H1 (cell line): ENCODE measurements at regions not wholly inside any gene's neighbourhood (a gene's known extent, or its start where the extent isn't known, plus 50 kb on each side); places are given as distances from the start of the nearest gene placed in this dataset.

Experiments
- CTCF ChIA-PET: fragments of 300-600 bp; sonication (Branson Sonifier 250); formaldehyde crosslinking; loops from one replicate; lab custom pipeline; 2021; ENCODE audit not compliant: partially characterized antibody; lab: Charles Lee
- POLR2A ChIA-PET: fragments of 300-600 bp; sonication (Branson Sonifier 250); formaldehyde crosslinking; loops from one replicate; lab custom pipeline; 2021; ENCODE audit warnings: inconsistent platforms; ENCODE audit not compliant: partially characterized antibody; lab: Charles Lee
- DNase-seq, 2 experiments: peaks; one replicate each; pipeline versions ENCODE4 v3.0.0 to v3.0.0-alpha.2; 2010 to 2022; ENCODE audit warnings: low spot score in 2 of 2, low read depth in 1 of 2, mixed read lengths in 1 of 2
- FAIRE-seq: peaks from 2 replicates; lab custom pipeline; 2011; peaks lifted over from hg19 to GRCh38; lab: Jason Lieb, UNC
- H2AFZ ChIP-seq: 2 replicates; pipeline ENCODE4 v1.8.1; 2012; ENCODE audit warnings: low read length, inconsistent platforms
- H2AK5ac ChIP-seq: 2 replicates; pipeline ENCODE4 v1.6.1; 2013; ENCODE audit warnings: low read depth, low read length
- H2BK120ac ChIP-seq: replicated peaks from 2 replicates; pipeline ENCODE3; 2013; ENCODE audit warnings: low read depth, low read length, inconsistent platforms
- H2BK12ac ChIP-seq: 2 replicates; pipeline ENCODE4 v1.6.1; 2013; ENCODE audit warnings: low read depth, low read length
- H2BK15ac ChIP-seq: 2 replicates; pipeline ENCODE4 v1.6.1; 2013; ENCODE audit warnings: low read length
- H2BK20ac ChIP-seq: 2 replicates; pipeline ENCODE4 v1.6.1; 2013; ENCODE audit warnings: low read length
- H2BK5ac ChIP-seq: 2 replicates; pipeline ENCODE4 v1.6.1; 2013; ENCODE audit warnings: low read depth, low read length
- H3K14ac ChIP-seq: 2 replicates; pipeline ENCODE4 v1.6.1; 2013; ENCODE audit warnings: inconsistent platforms; ENCODE audit not compliant: insufficient read length
- H3K18ac ChIP-seq: 2 replicates; pipeline ENCODE4 v1.6.1; 2013; ENCODE audit warnings: low read length; ENCODE audit errors: extremely low read depth
- H3K23ac ChIP-seq: 2 replicates; pipeline ENCODE4 v1.6.1; 2013; ENCODE audit warnings: inconsistent platforms; ENCODE audit not compliant: insufficient read length
- H3K23me2 ChIP-seq: 2 replicates; pipeline ENCODE4 v1.6.1; 2013; ENCODE audit warnings: low read depth, low read length
- H3K27ac ChIP-seq: 2 replicates; pipeline ENCODE4 v1.6.1; 2011; ENCODE audit warnings: low read depth, low read length, inconsistent platforms
- H3K27me3 ChIP-seq, 4 experiments: replicated peaks in 1 of 4; 1 replicate in 1 of 4; 2 replicates in 3 of 4; pipeline versions ENCODE4 v1.6.1 to v1.8.1; 2011 to 2013; ENCODE audit warnings: low read length in 3 of 4, mild to moderate bottlenecking in 3 of 4, inconsistent platforms in 2 of 4, mixed read lengths in 2 of 4, moderate library complexity in 1 of 4; ENCODE audit not compliant: control insufficient read depth in 3 of 4, insufficient read depth in 3 of 4; ENCODE audit errors: extremely low read depth in 1 of 4
- H3K36me3 ChIP-seq, 4 experiments: 2 replicates each; pipeline versions ENCODE4 v1.6.1 to v1.8.1; 2011 to 2013; ENCODE audit warnings: mild to moderate bottlenecking in 4 of 4, low read length in 3 of 4, moderate library complexity in 2 of 4, control low read depth in 1 of 4, inconsistent platforms in 1 of 4; ENCODE audit not compliant: insufficient read depth in 4 of 4, control insufficient read depth in 2 of 4
- H3K4ac ChIP-seq: replicated peaks from 2 replicates; pipeline ENCODE3; 2013; ENCODE audit warnings: low read length, low read depth, mixed read lengths, inconsistent platforms; ENCODE audit not compliant: insufficient read length
- H3K4me1 ChIP-seq, 4 experiments: replicated peaks in 1 of 4; 1 replicate in 1 of 4; 2 replicates in 3 of 4; pipeline versions ENCODE4 v1.6.1 to v1.8.1; 2011 to 2013; ENCODE audit warnings: low read length in 3 of 4, inconsistent platforms in 2 of 4, mixed read lengths in 1 of 4; ENCODE audit not compliant: insufficient read depth in 4 of 4, control insufficient read depth in 3 of 4
- H3K4me2 ChIP-seq, 2 experiments: 2 replicates each; pipeline versions ENCODE4 v1.6.1 to v1.8.1; 2011 to 2013; ENCODE audit warnings: low read depth in 2 of 2, low read length in 2 of 2, control low read depth in 1 of 2, inconsistent platforms in 1 of 2, mild to moderate bottlenecking in 1 of 2; ENCODE audit not compliant: insufficient read depth in 1 of 2
- H3K4me3 ChIP-seq, 4 experiments: fragments of 200-600, 300-600 bp in 1 of 4; sonication (generic), shearing (Covaris generic), sonication (Bioruptor Twin) in 1 of 4; 2 replicates each; pipeline versions ENCODE4 v1.5.1 to v1.8.1; 2011 to 2016; ENCODE audit warnings: low read length in 4 of 4, low read depth in 3 of 4, control low read depth in 2 of 4, inconsistent platforms in 2 of 4, mild to moderate bottlenecking in 2 of 4, mixed read lengths in 1 of 4, moderate library complexity in 1 of 4; ENCODE audit not compliant: insufficient read depth in 2 of 4; ENCODE audit errors: extremely low read depth in 1 of 4
- H3K56ac ChIP-seq: replicated peaks from 2 replicates; pipeline ENCODE3; 2013; ENCODE audit warnings: low read depth, mild to moderate bottlenecking, mixed read lengths, low read length, inconsistent platforms; ENCODE audit not compliant: insufficient read length
- H3K79me1 ChIP-seq: 2 replicates; pipeline ENCODE4 v1.6.1; 2013; ENCODE audit warnings: low read depth, low read length, control low read depth
- H3K79me2 ChIP-seq, 2 experiments: 2 replicates each; pipeline versions ENCODE4 v1.6.1 to v1.8.1; 2012 to 2013; ENCODE audit warnings: low read length in 2 of 2, mild to moderate bottlenecking in 2 of 2, inconsistent platforms in 1 of 2; ENCODE audit not compliant: insufficient read depth in 2 of 2, control insufficient read depth in 1 of 2
- H3K9ac ChIP-seq, 4 experiments: replicated peaks in 1 of 4; 1 replicate in 1 of 4; 2 replicates in 3 of 4; pipeline versions ENCODE4 v1.6.1 to v1.8.1; 2011 to 2013; ENCODE audit warnings: low read depth in 3 of 4, low read length in 3 of 4, control low read depth in 2 of 4, mild to moderate bottlenecking in 2 of 4, moderate library complexity in 2 of 4, inconsistent platforms in 1 of 4; ENCODE audit errors: extremely low read depth in 1 of 4
- H3K9me3 ChIP-seq, 2 experiments: 2 replicates each; pipeline versions ENCODE4 v1.6.1 to v1.8.1; 2012 to 2013; ENCODE audit warnings: mild to moderate bottlenecking in 2 of 2, moderate library complexity in 2 of 2, control low read depth in 1 of 2, inconsistent platforms in 1 of 2, low read depth in 1 of 2, low read length in 1 of 2, mixed read lengths in 1 of 2; ENCODE audit not compliant: insufficient read depth in 2 of 2
- H4K20me1 ChIP-seq, 2 experiments: replicated peaks in 1 of 2; 2 replicates each; pipeline versions ENCODE3 to v1.8.1; 2011 to 2013; ENCODE audit warnings: inconsistent platforms in 2 of 2, low read length in 2 of 2, mild to moderate bottlenecking in 1 of 2; ENCODE audit not compliant: insufficient read depth in 2 of 2, control insufficient read depth in 1 of 2
- H4K5ac ChIP-seq: 2 replicates; pipeline ENCODE4 v1.6.1; 2013; ENCODE audit warnings: low read length, low read depth, mixed read lengths, inconsistent platforms; ENCODE audit not compliant: insufficient read length
- H4K8ac ChIP-seq: 2 replicates; pipeline ENCODE4 v1.8.0; 2013; ENCODE audit warnings: mild to moderate bottlenecking, moderate library complexity, low read length, inconsistent platforms; ENCODE audit not compliant: insufficient read depth; ENCODE audit errors: extremely low read depth
- H4K91ac ChIP-seq: replicated peaks from 2 replicates; pipeline ENCODE3; 2013; ENCODE audit warnings: low read length, mixed read lengths, inconsistent platforms; ENCODE audit not compliant: insufficient read length
- ATF2 ChIP-seq: IDR thresholded peaks from 2 replicates; pipeline ENCODE4 v1.6.1; 2012; ENCODE audit warnings: low read length, inconsistent platforms
- ATF3 ChIP-seq: IDR thresholded peaks from 2 replicates; pipeline ENCODE4 v1.6.1; 2011; ENCODE audit warnings: low read depth, mild to moderate bottlenecking, low read length; ENCODE audit not compliant: insufficient read depth
- CBX5 ChIP-seq: fragments of 300-800, 300-1000 bp; sonication (generic); IDR thresholded peaks from 2 replicates; pipeline ENCODE4 v1.7.1; 2016; ENCODE audit warnings: antibody characterized with exemption, low read length, low read depth
- CBX8 ChIP-seq: fragments of 300-800, 300-1000 bp; sonication (generic); IDR thresholded peaks from 2 replicates; pipeline ENCODE4 v1.7.1; 2016; ENCODE audit warnings: low read depth, low read length, borderline replicate concordance
- CEBPB ChIP-seq: IDR thresholded peaks from 2 replicates; pipeline ENCODE4 v1.6.1; 2012; ENCODE audit warnings: low read depth, low read length
- CREB1 ChIP-seq: IDR thresholded peaks from 2 replicates; pipeline ENCODE4 v1.6.1; 2012; ENCODE audit warnings: inconsistent platforms
- FOSL1 ChIP-seq: IDR thresholded peaks from 2 replicates; pipeline ENCODE4 v1.6.1; 2011; ENCODE audit warnings: mild to moderate bottlenecking, low read depth, low read length, moderate library complexity; ENCODE audit not compliant: insufficient read depth
- HDAC6 ChIP-seq: IDR thresholded peaks from one replicate; pipeline ENCODE4 v1.7.1; 2012; ENCODE audit warnings: low read depth, mild to moderate bottlenecking, inconsistent platforms, low read length, moderate library complexity
- NRF1 ChIP-seq: IDR thresholded peaks from 2 replicates; pipeline ENCODE4 v1.6.1; 2011; ENCODE audit warnings: mild to moderate bottlenecking, low read depth, low read length, improper control_type of control experiment
- RFX5 ChIP-seq: IDR thresholded peaks from 2 replicates; pipeline ENCODE4 v1.6.1; 2011; ENCODE audit warnings: low read depth, low read length, improper control_type of control experiment, borderline replicate concordance
- SIRT6 ChIP-seq: IDR thresholded peaks from one replicate; pipeline ENCODE4 v1.7.1; 2012; ENCODE audit warnings: low read length, inconsistent platforms
- SIX5 ChIP-seq: IDR thresholded peaks from 2 replicates; pipeline ENCODE4 v1.6.1; 2011; ENCODE audit warnings: mild to moderate bottlenecking, low read depth, low read length
- SUZ12 ChIP-seq: fragments of 200-600 bp; sonication (generic); IDR thresholded peaks from 2 replicates; pipeline ENCODE4 v1.6.1; 2012; ENCODE audit warnings: mild to moderate bottlenecking, inconsistent platforms, low read length, moderate library complexity, mixed read lengths
- TBP ChIP-seq: IDR thresholded peaks from 2 replicates; pipeline ENCODE4 v1.6.1; 2011; ENCODE audit warnings: low read depth, low read length, improper control_type of control experiment
- WGBS, 2 experiments: shearing (Covaris generic) in 1 of 2; methylation state at CpG; one replicate each; pipeline versions ENCODE4 v1.1.6 to v1.1.7; 2013 to 2015; ENCODE audit warnings: low lambda C conversion rate in 2 of 2, mixed read lengths in 2 of 2, inconsistent platforms in 1 of 2, low coverage in 1 of 2, missing lambda C conversion rate in 1 of 2; ENCODE audit not compliant: insufficient replicate concordance in 2 of 2, insufficient coverage in 1 of 2, insufficient read length in 1 of 2; ENCODE audit errors: extremely low coverage in 1 of 2, missing lambda C conversion rate in 1 of 2; 5-methylcytosine and 5-hydroxymethylcytosine counted together

GRCh38 chr18:75862458-75862857, 435.0 kb upstream of the SMIM21 start:
- H3K18ac ChIP-seq: no peak overlapping the region
- H3K79me2 ChIP-seq: no peaks in the 10 kb centered on the region; a peak in 1 of 4 replicates
- H2AFZ ChIP-seq: no peak overlapping the region
- H3K4me1 ChIP-seq: no peaks in the 10 kb centered on the region; a peak in 1 of 7 replicates
- peaks cover 0 to 3% of the 10 kb centered on the region in 2 experiments for H4K20me1 ChIP-seq
- FAIRE-seq (no peak), DNase-seq (no peak)
- no peak overlapping the region for H2AK5ac ChIP-seq
- no peak overlapping the region for H2BK12ac ChIP-seq
- no peak overlapping the region for H3K4me3 ChIP-seq
- no peak overlapping the region for H2BK15ac ChIP-seq
- WGBS, 2 experiments: 95% methylated on average over 5 of the region's 5 CpGs; no CpG with 5 or more reads in 1 of the 2 experiments
- CTCF ChIA-PET: no interaction called here
- no peak overlapping the region for H3K56ac ChIP-seq
- H3K4me2 ChIP-seq: no peak overlapping the region
- H2BK120ac ChIP-seq: no peak overlapping the region
- no peak overlapping the region for H4K5ac ChIP-seq
- no peak overlapping the region for H3K9ac ChIP-seq
- H3K9me3 ChIP-seq: no peaks in the 10 kb centered on the region
- H3K4ac ChIP-seq: no peak overlapping the region
- no peak overlapping the region for H3K27ac ChIP-seq
- H2BK20ac ChIP-seq: no peak overlapping the region
- H3K79me1 ChIP-seq: no peaks in the 10 kb centered on the region
- no peak overlapping the region for H3K14ac ChIP-seq
- H4K91ac ChIP-seq: no peak overlapping the region
- no peak overlapping the region for H4K8ac ChIP-seq
- POLR2A ChIA-PET: no interaction called here
- H2BK5ac ChIP-seq: no peak overlapping the region
- H3K23ac ChIP-seq: no peak overlapping the region
- H3K36me3 ChIP-seq: no peaks in the 10 kb centered on the region
- no peaks in the 10 kb centered on the region; the same call in 1 of the 2 replicates for H3K23me2 ChIP-seq
- no peaks in the 10 kb centered on the region; a peak in 1 of 7 replicates for H3K27me3 ChIP-seq
- no peak for TF ChIP-seq NRF1
- TF ChIP-seq CBX8: no peak
- TF ChIP-seq HDAC6: no peak
- TF ChIP-seq ATF3: no peak
- no peak for TF ChIP-seq SIRT6
- TF ChIP-seq ATF2: no peak
- no peak for TF ChIP-seq SIX5
- no peak for TF ChIP-seq CREB1
- TF ChIP-seq TBP: no peak
- no peak for TF ChIP-seq CBX5
- TF ChIP-seq SUZ12: no peak
- no peak for TF ChIP-seq RFX5
- TF ChIP-seq CEBPB: no peak
- TF ChIP-seq FOSL1: no peak
